HepG2 (cell line): ENCODE measurements at regions not wholly inside any gene's neighbourhood (a gene's known extent, or its start where the extent isn't known, plus 50 kb on each side); places are given as distances from the start of the nearest gene placed in this dataset.

Source experiments
- NFIB ChIP-seq: sonication (generic); formaldehyde crosslinking; IDR thresholded peaks from 2 replicates; pipeline ENCODE4 v1.9.0; 2021; ENCODE audit warnings: missing genetic modification reagents, mild to moderate bottlenecking, borderline replicate concordance
- NFRKB ChIP-seq: fragments of 450-650 bp; IDR thresholded peaks from 2 replicates; pipeline ENCODE4 v1.6.1; 2017
- POLR2A ChIP-seq, 2 experiments: IDR thresholded peaks; 2 replicates each; pipeline ENCODE4 v1.6.1; 2011; ENCODE audit warnings: low read depth in 2 of 2, low read length in 2 of 2, mild to moderate bottlenecking in 1 of 2, moderate library complexity in 1 of 2; ENCODE audit not compliant: insufficient read depth in 1 of 2
- SALL2 ChIP-seq: sonication (generic); formaldehyde crosslinking; IDR thresholded peaks from 2 replicates; pipeline ENCODE4 v1.8.1; 2023; ENCODE audit warnings: mild to moderate bottlenecking, missing genetic modification reagents, inconsistent platforms
- SIN3A ChIP-seq: IDR thresholded peaks from 2 replicates; pipeline ENCODE4 v1.6.1; 2011; ENCODE audit warnings: low read depth, mild to moderate bottlenecking, control low read depth, low read length, borderline replicate concordance
- SOX6 ChIP-seq, 2 experiments: fragments of 450-650 bp in 1 of 2; sonication (generic) in 1 of 2; formaldehyde crosslinking in 1 of 2; IDR thresholded peaks; 2 replicates each; pipeline versions ENCODE4 v1.4.0 to v1.6.1; 2017 to 2020; ENCODE audit warnings: antibody characterized with exemption in 1 of 2, mild to moderate bottlenecking in 1 of 2, missing genetic modification reagents in 1 of 2
- SUZ12 ChIP-seq: fragments of 150-350 bp; IDR thresholded peaks from 2 replicates; pipeline ENCODE4 v1.6.1; 2014; ENCODE audit warnings: low read depth, low read length
- WIZ ChIP-seq: sonication (generic); formaldehyde crosslinking; IDR thresholded peaks from 2 replicates; pipeline ENCODE4 v1.5.1; 2020; ENCODE audit warnings: mild to moderate bottlenecking, missing genetic modification reagents
- TF ChIP-seq, protein P1 (sequence below): sonication (generic); formaldehyde crosslinking; IDR thresholded peaks from 2 replicates; pipeline ENCODE4 v1.5.0; 2020; ENCODE audit warnings: mild to moderate bottlenecking, missing genetic modification reagents, moderate library complexity
- TF ChIP-seq, protein P2 (sequence below), 2 experiments: IDR thresholded peaks; 2 replicates each; pipeline ENCODE4 v1.6.1; 2011 to 2012; ENCODE audit warnings: low read length in 2 of 2, borderline replicate concordance in 1 of 2, low read depth in 1 of 2, mild to moderate bottlenecking in 1 of 2, moderate library complexity in 1 of 2

- no peak for TF ChIP-seq WIZ (CRISPR knock-in tag)
- TF ChIP-seq SOX6 (IDR thresholded peaks at IDR 0.05): no peak
- TF ChIP-seq SOX6 (CRISPR knock-in tag; IDR thresholded peaks at IDR 0.05): no peak
- TF ChIP-seq SALL2 (CRISPR knock-in tag): no peak
- no peak for TF ChIP-seq SUZ12
- TF ChIP-seq, protein P1, sequence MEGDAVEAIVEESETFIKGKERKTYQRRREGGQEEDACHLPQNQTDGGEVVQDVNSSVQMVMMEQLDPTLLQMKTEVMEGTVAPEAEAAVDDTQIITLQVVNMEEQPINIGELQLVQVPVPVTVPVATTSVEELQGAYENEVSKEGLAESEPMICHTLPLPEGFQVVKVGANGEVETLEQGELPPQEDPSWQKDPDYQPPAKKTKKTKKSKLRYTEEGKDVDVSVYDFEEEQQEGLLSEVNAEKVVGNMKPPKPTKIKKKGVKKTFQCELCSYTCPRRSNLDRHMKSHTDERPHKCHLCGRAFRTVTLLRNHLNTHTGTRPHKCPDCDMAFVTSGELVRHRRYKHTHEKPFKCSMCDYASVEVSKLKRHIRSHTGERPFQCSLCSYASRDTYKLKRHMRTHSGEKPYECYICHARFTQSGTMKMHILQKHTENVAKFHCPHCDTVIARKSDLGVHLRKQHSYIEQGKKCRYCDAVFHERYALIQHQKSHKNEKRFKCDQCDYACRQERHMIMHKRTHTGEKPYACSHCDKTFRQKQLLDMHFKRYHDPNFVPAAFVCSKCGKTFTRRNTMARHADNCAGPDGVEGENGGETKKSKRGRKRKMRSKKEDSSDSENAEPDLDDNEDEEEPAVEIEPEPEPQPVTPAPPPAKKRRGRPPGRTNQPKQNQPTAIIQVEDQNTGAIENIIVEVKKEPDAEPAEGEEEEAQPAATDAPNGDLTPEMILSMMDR: no peak
- TF ChIP-seq SIN3A: no peak
- TF ChIP-seq POLR2A (IDR thresholded peaks at IDR 0.05; ENCODE audit: insufficient read depth in 1 of 2, low read depth in 2 of 2, low read length in 2 of 2): no peak
- no peak for TF ChIP-seq NFIB
- TF ChIP-seq NFRKB: no peak
- TF ChIP-seq, protein P2, sequence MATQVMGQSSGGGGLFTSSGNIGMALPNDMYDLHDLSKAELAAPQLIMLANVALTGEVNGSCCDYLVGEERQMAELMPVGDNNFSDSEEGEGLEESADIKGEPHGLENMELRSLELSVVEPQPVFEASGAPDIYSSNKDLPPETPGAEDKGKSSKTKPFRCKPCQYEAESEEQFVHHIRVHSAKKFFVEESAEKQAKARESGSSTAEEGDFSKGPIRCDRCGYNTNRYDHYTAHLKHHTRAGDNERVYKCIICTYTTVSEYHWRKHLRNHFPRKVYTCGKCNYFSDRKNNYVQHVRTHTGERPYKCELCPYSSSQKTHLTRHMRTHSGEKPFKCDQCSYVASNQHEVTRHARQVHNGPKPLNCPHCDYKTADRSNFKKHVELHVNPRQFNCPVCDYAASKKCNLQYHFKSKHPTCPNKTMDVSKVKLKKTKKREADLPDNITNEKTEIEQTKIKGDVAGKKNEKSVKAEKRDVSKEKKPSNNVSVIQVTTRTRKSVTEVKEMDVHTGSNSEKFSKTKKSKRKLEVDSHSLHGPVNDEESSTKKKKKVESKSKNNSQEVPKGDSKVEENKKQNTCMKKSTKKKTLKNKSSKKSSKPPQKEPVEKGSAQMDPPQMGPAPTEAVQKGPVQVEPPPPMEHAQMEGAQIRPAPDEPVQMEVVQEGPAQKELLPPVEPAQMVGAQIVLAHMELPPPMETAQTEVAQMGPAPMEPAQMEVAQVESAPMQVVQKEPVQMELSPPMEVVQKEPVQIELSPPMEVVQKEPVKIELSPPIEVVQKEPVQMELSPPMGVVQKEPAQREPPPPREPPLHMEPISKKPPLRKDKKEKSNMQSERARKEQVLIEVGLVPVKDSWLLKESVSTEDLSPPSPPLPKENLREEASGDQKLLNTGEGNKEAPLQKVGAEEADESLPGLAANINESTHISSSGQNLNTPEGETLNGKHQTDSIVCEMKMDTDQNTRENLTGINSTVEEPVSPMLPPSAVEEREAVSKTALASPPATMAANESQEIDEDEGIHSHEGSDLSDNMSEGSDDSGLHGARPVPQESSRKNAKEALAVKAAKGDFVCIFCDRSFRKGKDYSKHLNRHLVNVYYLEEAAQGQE (IDR thresholded peaks at IDR 0.05; ENCODE audit: borderline replicate concordance in 1 of 2, low read depth in 1 of 2, low read length in 2 of 2): no peak
Observed at GRCh38 chr10:36177071-36177470, 535.0 kb upstream of the FZD8 start.
